ENCODE measurements at regions not wholly inside any gene's neighbourhood (a gene's known extent, or its start where the extent isn't known, plus 50 kb on each side); places are given as distances from the start of the nearest gene placed in this dataset.

DNA sequence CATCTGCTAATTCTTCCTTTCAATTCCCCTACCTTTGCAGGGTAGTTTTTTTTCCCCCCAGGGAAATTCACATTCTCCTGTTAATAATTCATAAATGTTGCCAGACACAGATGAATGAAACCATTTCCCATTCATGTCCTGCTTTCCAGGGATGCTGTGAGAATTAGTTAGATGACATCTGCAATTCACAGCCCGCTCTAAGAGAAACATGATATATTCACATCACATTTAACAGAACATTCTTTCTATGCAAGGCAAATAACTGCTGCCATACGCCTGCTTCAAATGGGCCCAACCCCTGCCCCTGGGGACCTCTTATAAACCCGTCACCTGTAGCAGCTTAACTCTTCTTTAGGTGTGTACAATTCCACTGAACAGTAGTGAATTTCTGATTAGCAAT, 110.6 kb upstream of the CTAGE1 start:
- TF ChIP-seq, protein P1, sequence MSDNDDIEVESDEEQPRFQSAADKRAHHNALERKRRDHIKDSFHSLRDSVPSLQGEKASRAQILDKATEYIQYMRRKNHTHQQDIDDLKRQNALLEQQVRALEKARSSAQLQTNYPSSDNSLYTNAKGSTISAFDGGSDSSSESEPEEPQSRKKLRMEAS (IDR thresholded peaks at IDR 0.05), result no peak
- TF ChIP-seq NR3C1 (IDR thresholded peaks at IDR 0.05) (no peak), EP300 (IDR thresholded peaks at IDR 0.05) (no peak), RFX5 (IDR thresholded peaks at IDR 0.05) (no peak)
- TF ChIP-seq, protein P2, sequence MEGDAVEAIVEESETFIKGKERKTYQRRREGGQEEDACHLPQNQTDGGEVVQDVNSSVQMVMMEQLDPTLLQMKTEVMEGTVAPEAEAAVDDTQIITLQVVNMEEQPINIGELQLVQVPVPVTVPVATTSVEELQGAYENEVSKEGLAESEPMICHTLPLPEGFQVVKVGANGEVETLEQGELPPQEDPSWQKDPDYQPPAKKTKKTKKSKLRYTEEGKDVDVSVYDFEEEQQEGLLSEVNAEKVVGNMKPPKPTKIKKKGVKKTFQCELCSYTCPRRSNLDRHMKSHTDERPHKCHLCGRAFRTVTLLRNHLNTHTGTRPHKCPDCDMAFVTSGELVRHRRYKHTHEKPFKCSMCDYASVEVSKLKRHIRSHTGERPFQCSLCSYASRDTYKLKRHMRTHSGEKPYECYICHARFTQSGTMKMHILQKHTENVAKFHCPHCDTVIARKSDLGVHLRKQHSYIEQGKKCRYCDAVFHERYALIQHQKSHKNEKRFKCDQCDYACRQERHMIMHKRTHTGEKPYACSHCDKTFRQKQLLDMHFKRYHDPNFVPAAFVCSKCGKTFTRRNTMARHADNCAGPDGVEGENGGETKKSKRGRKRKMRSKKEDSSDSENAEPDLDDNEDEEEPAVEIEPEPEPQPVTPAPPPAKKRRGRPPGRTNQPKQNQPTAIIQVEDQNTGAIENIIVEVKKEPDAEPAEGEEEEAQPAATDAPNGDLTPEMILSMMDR (IDR thresholded peaks at IDR 0.05), result no peak
- TF ChIP-seq, protein P3, sequence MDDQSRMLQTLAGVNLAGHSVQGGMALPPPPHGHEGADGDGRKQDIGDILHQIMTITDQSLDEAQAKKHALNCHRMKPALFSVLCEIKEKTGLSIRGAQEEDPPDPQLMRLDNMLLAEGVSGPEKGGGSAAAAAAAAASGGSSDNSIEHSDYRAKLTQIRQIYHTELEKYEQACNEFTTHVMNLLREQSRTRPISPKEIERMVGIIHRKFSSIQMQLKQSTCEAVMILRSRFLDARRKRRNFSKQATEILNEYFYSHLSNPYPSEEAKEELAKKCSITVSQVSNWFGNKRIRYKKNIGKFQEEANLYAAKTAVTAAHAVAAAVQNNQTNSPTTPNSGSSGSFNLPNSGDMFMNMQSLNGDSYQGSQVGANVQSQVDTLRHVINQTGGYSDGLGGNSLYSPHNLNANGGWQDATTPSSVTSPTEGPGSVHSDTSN (IDR thresholded peaks at IDR 0.05), result no peak
